Umbilical cord (tissue), 1 donor: ENCODE measurements at regions not wholly inside any gene's neighbourhood (a gene's known extent, or its start where the extent isn't known, plus 50 kb on each side); places are given as distances from the start of the nearest gene placed in this dataset.
A peak's percentile ranks its signal among the peaks of the same experiment; 100 is the strongest.
"Not testable (repeated sequence)": the region's sequence is repeated elsewhere in the genome, so short reads cannot be mapped to it uniquely, and the experiment has no call there.

Experiments used
- DNase-seq: peaks from one replicate; pipeline ENCODE4 v3.0.0-alpha.2; 2015; ENCODE audit warnings: low spot score

DNA sequence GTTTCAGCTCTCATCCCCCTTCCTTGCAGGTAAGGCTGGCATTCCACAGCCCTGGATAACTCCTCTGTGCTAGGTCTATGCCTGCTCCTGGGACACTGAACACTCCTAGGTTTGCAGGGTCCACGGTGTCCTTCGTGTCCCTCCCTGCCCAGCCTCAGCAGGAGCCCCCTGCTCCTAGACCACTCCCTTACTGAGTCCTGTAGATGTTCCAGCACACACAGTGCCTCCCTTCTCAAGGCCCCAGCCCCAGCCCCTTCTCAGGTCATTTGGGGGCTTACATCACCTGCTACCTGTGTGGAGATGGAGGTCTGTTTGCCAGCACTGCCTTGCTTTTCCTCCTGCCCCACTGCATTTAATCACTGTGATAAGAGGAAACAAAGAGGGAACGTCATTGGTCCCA, 146.4 kb upstream of the TNP1 start:
- no peak for DNase-seq

DNA sequence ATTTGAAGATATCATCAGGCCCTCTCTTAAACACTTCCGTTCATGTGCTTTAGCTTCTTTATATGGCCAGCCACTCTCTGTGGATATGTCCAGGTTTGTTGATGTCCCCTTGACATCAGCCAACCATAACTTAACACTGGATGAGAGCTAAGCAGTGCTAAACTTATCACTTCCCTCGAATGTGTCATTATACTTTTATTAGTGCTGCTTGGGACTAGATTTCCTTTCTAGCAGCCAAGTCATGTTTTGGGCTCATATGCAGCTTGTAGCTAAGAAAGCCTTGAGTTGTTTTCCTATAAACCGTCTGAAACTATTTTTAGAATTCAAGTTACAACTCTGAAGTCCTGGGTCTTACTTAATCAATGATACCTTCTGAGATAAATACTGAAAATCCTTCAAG, 144.8 kb upstream of the TNP1 start:
- no peak for DNase-seq

DNA sequence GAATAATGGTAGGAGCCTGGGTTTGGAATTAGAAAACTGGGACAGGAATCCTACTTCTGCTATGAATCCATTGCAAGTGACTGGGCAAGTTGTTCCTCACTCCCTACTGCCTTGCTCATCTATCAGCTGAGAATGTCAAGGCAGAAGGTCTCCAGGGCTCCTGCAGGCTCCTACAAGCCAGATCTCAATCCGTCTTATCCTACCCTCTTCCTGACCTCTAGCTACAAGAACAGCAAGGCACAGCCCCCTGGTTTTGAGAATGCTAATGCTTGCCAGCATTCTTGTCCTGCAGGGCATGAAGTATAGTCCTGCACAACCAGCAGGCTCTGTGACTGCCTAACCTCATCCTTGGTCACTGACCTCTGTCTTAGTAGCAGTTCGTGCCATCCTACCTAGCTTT, 141.9 kb upstream of the TNP1 start:
- peak; percentile 48 for DNase-seq

DNA sequence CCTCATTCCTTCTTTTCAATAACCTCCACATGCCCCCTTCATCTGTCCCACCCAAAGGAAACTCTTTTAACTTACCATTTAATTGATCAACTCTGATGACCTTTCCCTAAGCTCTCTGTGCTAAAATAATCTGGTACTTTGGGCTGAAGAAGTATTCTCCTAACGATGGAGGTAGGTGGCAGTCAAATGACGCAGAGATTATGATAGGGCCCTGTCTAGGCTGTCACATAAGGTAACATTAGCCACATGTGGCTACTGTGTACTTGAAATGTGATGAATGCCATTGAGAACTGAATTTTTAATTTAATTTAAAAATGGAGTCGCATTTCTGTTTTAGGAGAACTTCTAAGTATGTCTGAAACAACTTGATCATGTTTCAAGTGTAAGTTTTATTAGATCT, 140.5 kb upstream of the TNP1 start:
- no peak for DNase-seq

DNA sequence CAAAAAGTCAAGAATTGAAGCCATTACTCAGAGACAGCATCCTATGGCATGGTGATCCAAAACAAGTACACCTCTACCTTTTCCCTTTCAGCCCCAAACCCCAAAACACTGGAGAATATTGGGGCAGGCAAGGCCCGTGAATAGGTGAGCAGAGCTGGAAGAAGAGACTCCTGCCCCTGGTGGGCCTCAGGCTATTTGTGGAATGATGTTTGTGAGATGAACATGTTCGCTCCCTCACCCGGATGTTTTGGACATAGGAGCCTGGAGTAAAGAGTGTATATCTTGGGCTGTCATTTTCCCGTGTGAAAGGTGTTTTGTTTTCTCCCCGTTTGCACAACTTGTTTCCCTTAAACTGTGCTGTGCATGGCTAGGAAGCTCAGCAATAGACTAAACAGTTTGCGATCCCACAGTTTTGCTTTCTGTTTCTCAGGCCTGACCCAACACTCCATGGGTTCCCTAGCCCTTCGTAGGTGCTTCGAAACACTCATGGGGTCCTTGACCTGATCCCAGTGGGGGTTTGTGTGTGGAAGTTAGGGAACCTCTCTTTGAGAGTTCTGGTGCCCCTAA, 136.5 kb upstream of the TNP1 start:
- DNase-seq = no peak

DNA sequence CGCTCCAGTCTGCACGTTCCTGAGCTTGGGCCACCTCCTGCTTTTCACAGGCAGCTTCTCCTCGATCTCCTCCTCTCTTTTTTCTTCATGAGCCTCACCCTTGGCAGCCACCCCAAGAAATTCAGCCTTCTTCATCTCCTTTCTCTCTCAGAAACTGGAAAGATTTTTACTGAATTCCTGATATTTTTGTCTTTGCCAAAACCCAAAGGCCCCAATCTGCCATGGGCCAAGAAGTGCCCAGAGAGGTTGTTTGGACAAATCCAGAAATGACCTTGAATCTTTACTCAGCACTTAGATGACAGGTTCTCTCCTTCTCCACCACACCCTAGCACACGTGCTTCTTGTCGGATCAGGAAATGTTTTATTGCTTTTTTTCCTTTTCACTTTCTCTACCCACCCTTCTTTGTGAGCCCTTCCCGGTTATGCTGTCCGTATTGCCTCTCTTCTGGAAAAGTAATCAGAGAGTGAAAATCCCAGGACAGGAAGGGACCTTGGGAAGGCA, 134.5 kb upstream of the TNP1 start:
- peak; percentile 39 for DNase-seq

DNA sequence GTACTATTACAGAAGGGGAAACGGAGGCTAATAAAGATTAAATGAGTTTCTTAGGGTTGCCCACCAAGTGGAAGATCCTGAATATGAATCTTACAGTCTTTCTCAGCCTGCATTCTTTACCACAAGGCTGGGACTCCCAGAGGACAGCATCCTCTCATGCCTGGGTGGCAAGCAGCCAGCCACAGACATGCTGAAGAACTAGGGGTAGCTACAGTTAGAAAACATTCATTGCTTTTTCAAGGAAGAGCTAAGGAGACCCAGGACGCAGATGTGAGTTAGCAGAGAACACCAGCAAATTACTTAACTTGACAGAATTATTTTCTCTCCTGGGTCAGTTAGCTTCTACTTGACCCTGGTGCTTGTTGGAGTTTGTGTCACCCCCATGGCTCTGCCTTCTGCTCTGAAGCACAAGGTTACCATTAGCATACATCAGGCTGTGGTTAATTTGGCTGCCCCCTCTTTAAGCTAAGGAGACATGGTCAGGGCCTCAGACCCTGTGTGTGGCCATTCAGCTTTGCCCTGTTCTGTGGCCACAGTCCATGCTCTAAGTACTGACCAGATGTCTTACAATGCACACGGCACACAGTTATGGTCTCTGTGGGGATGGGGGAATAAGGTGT, 132.3 kb upstream of the TNP1 start:
- peak; percentile 77 for DNase-seq

- peak; percentile 93 for DNase-seq
These were observed 131.7 kb upstream of the TNP1 start for GRCh38 chr2:216991563-216991962.

GRCh38 chr2:216989340-216990129, 129.7 kb upstream of the TNP1 start:
- no peak for DNase-seq

DNA sequence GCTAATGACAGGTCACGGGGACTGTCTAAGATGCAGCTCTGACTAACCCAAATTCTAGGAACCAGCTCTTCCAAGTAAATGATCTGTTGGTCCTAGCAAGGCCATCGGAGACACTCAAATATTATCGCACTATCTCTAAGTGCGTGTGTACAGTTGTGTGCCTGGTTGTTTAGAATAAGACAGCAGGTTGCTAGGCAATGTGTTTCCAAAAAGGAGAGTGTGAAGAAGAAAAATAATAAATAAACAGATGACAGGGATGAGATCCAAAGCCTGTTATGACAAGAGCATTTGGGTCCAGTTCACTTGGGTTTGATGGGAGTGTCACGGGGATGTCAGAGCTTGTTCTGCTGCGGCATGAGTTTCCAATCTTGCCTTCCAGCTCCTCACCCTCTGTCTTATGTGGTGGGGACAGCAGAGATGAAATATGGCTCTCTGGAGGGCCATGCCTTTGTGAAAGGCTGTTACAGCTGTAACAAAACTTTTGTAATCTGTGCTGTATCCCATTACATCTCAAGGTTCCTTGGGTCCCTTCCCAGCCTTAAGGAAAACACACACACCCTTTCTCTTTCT, 127.5 kb upstream of the TNP1 start:
- no peak for DNase-seq

GRCh38 chr2:216985658-216986141, 125.8 kb upstream of the TNP1 start:
- no peak for DNase-seq

GRCh38 chr2:216984937-216985336, 125.1 kb upstream of the TNP1 start:
- no peak for DNase-seq

- not testable (repeated sequence) for DNase-seq
These were observed 122.1 kb upstream of the TNP1 start for GRCh38 chr2:216981951-216982350.

- DNase-seq = not testable (repeated sequence)
These were observed 120.6 kb upstream of the TNP1 start for GRCh38 chr2:216980510-216980909.

DNA sequence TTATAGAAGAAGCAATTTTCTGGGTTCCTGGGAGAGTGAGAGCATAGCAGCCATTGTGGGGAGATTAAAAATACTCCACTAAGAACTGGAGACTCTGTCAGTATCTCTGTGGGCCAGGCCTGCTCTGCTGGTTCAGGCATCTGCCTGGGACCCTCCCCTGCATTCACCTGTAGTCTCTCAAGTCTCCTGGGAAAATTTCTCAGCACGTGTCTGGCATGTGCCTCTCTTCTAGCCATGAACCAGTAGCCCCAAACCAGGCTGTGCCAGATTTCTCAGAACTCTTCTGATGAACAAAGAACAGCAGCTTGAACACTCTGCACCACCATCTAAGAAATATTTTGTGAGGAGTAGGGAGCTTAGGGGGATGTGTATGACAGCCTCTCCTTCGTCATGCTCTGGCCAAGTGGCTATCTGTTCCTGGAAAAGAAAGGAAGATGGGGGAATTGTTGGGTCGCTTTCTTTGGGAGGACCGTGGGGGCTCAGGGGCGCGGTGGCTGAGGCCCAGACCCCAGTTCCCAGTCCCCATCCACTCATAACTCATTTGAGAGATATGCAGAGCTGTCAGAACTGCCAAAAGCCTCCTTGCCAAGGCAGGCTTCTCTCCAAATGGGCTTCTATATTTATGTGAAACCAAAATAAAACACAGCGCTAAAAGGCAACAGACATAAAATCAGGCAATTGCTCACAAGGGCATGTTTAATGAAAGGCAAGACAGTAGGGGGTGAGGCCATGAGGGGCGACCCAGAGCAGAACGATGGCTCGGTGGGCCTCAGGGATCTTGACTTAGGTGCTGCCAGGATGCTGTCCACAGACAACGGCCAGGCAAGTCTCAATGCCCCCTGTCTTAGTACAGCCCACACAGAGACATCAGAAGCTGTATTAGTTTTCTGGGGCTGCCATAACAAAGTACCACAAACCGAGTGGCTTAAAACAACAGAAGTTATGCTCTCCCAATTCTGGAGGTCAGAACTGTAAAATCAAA, 114.7 kb upstream of the TNP1 start:
- DNase-seq = no peak

DNA sequence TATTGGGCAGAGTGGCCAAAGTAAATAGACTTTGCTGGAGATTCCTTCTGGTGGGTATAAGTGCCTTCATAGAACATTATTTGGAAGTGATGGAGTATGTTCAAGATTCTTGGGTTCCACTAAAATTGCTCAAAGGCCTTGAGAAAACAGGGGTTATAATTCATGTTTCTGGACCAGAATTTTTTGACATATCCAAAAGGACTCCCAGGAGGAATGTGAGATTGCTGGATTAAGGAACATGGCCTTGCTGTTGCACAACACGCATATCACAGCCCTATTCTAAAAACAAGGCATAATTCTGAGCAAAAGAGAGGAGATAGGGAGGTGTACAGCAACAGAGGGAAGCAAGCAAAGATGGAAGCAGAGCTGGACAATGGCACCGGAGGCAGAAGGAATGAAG, 111.7 kb upstream of the TNP1 start:
- peak; percentile 47 for DNase-seq

DNA sequence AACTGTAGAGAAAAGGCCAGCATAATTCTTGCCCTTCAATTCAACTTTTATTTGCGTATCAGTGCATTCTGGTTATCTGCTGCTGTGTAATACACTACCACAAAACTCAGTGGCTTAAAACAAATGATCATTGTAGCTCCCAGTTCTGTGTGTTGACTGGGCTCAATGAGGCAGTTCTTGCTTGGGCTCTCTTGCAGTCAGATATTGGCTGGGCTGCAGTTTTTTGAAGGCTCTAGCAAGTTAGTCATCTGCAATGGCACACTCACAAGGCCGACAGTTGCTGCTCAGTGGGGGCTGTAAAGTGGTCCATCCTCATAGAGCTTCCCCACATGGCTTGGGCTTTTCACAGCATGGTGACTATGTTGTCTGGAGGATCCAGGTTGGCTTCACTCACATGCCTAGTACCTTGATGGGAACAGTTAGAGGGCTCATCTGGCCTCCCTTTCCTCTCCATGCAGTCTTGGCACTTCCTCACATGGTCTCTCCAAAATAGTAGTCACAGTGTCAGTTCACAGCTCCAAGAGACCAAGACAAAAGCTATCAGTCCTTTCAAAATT, 110.6 kb upstream of the TNP1 start:
- DNase-seq = no peak

DNA sequence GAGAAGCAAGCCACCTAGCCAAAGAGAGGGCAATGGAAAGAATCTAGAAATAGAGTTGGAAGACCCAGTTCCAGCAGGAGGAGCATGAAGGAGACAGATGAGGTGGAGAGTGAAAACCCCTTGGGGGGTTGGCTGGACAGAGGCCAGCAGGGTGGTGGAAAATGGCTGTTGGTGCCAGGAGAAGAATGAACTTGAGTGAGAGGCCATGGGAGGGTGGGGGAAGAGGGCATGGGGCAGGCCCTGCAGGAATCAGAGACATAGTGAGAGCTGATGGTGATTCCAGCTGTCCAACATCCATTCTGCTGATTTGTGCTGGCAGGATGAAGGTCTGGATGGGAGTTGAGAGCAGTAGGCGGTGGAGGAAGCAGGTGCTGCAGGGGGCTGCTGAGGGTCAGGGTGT, 108.0 kb upstream of the TNP1 start:
- DNase-seq = no peak

DNA sequence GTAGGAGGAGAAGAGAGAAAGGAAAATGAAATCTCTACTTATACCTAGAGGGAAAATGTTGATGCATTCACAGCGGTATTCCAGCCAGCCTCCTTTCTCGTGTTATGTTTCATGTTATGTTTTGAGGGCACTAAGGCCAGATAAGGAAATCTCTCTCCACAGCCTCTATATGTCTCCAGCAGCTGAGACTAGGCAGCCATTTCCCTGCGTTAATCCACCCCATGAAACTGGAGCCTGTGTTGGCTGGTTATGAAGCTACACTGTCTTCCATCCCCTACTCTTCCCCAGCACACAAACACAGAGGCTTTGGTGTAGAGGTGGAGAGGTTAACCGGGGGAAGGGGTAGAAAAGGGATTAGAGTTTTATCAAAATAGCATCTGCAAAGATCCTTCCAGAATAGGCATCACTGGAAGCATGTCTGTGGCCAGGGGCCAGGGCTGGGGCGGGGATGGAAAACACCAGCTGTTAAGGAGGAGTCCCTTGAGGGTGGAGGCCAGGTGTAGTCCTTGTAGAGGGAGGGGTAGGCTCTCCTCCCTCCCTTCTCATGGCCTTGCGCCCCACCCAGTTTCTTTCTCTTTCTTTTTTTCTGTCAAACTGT, 100.9 kb upstream of the TNP1 start:
- peak; percentile 92 for DNase-seq

- peak; percentile 71 for DNase-seq
These were observed 99.6 kb upstream of the TNP1 start for GRCh38 chr2:216959433-216959832.
